D721Med (cell line): ENCODE measurements at regions not wholly inside any gene's neighbourhood (a gene's known extent, or its start where the extent isn't known, plus 50 kb on each side); places are given as distances from the start of the nearest gene placed in this dataset.

Experiments
- DNase-seq: peaks from one replicate; pipeline ENCODE4 v3.0.0; 2011; ENCODE audit warnings: low spot score; ENCODE audit not compliant: insufficient read length
- FAIRE-seq: peaks from 2 replicates; lab custom pipeline; 2011; peaks lifted over from hg19 to GRCh38; lab: Jason Lieb, UNC
- CTCF ChIP-seq: IDR thresholded peaks from 2 replicates; pipeline ENCODE4 v1.5.1; 2012; ENCODE audit warnings: mild to moderate bottlenecking, control low read depth; ENCODE audit not compliant: insufficient read depth; ENCODE audit errors: missing control alignments

DNA sequence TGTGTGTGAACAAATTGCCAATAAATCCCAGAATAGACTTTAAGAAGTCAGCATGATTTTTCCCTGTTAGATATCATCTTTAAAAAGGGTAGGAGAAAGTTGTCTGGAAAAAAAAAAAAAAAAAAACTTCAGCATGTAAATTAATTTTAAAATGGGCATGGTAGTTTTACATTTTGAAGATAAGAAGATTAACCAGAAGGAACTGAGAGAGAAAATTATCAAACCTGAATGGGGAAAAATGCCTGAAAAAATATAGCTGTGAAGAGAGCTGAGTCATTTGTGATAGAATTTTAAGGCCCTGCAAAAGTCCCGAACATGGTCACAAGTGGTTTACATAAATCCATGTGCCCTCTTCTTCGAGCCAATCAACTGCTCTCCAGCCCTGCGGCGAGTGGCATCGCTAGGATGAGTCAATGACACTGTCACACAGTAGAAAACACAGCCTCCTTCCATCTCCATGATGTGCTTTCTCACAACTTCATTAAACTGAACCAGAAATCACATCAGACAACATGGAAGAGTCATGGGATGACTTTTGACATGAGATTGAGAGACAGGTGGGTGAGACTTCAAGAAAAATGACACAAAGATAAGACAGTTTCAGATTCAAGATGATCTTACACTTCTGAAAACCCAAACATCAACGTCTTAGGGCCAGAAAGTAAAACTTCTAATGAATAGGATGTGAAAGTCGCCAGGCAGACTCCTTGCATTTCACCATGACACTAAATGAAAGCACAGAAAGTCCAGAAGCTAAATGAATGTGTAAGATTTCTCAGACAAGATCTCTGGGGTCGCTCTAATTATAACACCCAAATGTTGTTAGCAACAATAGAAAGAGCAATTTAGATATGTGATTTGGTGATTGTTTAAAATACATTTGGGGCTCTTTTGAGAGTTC, 273.0 kb upstream of the ID2 start:
- DNase-seq (no peak), FAIRE-seq (no peak)
- no peak for TF ChIP-seq CTCF

DNA sequence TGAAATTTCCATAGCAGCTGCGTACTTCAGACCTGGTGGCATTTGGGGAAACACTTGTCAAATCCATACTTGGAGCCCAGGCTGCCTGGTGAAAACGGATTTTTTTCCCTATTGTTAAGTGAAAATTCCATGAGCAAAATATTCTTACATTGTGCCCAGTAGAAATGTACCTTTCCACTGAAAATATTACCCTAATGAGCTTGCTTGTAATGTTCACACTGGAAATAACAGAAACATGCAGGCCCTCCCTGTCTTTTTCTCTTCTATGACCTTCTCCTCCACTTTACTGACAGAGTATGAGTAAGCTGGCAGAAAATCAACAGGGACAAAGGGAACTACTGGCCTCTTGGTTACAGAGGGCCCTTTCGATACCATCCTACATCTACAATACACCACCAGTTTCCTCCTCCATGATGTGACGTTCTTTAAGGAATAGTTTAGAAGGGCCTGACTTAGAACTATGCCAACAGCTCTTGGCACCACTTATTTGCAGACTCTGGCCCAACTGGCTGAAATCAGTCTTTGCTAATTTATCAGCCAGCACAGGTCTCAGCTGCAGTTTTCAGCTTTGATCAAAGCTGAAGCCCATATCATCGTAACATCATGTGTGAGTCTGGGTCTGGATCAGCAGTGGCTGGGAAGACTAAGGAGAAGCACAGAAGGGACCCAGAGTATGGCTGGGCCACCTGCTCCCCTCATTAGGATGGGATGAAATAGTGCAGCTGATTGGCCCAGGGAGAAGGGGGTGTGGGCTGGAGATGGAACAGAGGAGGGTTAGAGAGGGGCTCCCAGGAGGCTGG, 272.2 kb upstream of the ID2 start:
- FAIRE-seq (no peak), DNase-seq (no peak)
- no peak for TF ChIP-seq CTCF

- FAIRE-seq (no peak), DNase-seq (no peak)
- no peak for TF ChIP-seq CTCF
Measured at GRCh38 chr2:8412082-8412481, 269.8 kb upstream of the ID2 start.

DNA sequence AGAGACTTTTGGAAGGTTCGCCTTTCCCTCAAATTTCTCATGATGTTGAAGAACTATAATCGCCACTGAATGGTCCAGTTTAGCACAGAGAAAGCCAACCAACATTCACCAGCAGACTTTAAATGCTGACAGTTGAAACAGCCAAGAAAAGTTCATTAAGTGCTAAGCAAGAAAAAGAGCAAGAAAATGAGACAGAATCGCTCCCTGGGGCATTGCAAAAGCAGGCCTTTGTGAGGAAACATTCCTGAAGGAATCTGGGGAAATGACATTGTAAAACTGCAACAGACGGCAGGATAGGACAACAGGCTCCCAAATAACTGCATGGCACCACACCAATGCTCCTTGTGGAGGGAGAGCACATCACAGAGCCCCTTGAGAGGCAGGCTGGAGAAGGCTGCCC, 269.3 kb upstream of the ID2 start:
- DNase-seq (no peak), FAIRE-seq (no peak)
- no peak for TF ChIP-seq CTCF

DNA sequence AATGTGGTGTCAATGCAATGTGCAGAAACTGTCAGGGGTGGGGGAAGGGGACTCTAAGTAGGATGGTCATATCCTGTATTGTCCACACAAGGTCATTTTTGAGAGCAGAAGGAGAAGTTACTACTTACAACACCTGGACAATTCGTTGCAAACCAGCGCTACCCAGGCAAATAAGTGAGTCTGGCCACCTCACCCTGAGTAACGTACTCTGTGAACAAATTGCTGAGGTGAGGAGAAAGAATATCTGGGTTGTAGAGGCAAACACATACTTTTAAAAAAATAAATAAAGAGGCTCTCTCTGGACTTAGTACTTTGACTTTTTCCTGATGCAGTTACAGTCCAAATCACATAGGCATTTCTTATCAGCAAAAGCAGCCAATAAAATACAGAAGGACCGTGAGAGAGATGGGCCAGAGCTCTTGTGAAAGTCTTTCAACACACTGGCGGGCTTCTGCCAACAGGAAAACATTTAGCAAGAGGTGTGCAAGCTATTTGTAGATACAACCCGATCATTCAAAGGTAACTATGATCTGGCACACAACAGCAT, 268.2 kb upstream of the ID2 start:
- no peak for TF ChIP-seq CTCF
- no peak for DNase-seq
- FAIRE-seq = no peak

GRCh38 chr2:8414946-8415879, 266.6 kb upstream of the ID2 start:
- TF ChIP-seq CTCF = no peak

More at GRCh38 chr2:8414946-8415879, 266.6 kb upstream of the ID2 start:
- DNase-seq (no peak), FAIRE-seq (no peak)
